Activated naive CD8-positive, alpha-beta T cell treated with anti-CD3 and anti-CD28 coated beads, Interleukin-2, amount 50 U/mL, for 16 hours (primary cell): ENCODE measurements at regions not wholly inside any gene's neighbourhood (a gene's known extent, or its start where the extent isn't known, plus 50 kb on each side); places are given as distances from the start of the nearest gene placed in this dataset.
A peak's percentile ranks its signal among the peaks of the same experiment; 100 is the strongest.
"Not testable (repeated sequence)": the region's sequence is repeated elsewhere in the genome, so short reads cannot be mapped to it uniquely, and the experiment has no call there.

ENCODE experiments used
- DNase-seq: peaks from one replicate; pipeline ENCODE4 v3.0.0-alpha.2; 2020; ENCODE audit warnings: low read depth, low spot score

DNA sequence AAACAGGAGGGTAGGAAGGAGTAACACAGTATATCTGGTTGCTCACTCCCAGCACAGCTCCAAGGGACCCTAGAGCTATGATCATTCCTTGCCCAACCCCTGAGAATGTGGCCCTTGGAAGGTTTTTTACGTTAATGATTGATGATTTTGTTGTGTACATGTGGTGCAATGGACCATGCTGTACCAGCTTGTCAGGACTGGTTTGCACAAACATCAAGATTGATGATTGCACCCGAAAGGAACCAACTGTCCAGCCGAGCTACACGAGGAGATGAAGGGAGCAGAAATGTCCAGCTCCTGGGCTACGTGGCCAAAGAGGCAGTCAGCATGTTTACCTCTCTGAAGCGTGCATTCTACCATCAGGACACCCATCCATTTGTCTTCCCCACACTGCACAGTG is 83.2 kb upstream of the USP9X start:
- no peak for DNase-seq

DNA sequence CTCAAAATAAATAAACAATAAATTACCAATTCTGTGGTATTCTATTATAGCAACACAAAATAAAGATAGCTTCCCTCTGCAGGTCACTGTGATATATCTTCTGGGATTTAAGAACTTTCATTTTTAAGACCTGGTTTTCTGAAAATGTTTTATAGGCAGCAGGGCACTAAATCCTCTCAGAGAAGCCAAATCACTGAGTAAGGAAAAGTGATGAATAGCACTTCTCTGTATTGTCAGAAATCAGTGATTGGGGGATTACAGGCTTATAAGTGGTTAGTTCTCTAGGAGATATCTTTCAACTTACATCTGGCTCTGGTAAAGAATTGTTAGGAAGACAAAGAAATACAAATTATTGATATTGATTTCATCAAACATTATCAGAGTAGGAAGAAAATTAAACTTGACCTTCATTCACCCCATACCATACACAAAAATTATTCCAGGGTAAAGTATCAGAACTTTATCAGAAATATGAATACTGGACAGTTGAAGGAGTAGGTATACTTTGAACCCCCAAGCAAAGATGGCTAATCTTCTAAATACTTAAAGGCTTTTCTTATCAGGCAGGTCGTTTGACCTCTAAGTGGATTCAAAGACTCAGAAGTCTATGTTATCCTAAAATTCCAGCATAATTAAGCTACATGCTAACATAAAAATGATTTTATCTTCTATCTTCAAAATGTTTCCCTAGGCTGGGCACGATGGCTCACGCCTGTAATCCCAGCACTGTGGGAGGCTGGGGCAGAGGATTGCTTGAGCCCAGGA is 81.6 kb upstream of the USP9X start:
- no peak for DNase-seq

DNA sequence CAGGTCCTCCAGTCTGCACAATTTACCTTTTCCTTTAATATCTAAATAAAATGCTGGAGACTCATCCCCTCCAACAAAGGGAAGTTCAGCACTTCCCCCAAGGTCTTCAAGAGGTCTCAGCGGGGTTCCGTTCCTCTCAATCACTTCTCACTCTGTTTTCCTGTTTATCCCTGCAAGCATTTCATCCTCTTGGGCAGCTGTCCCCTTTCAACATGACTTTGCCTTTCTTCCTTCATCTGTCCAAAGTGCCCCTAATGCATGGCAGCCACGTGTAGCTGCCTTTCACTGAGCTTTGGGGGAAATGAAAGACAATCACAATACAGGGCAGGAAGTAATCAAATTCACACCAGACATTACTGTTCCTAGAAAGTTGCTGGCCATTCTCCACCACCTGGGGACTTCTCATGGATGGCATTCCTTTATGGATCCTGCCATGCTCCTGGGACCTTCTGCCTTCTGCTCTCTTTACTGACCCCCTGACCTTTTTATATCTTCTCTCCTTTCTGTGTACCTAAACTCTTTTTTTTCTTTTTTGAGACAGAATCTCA is 79.7 kb upstream of the USP9X start:
- DNase-seq = no peak

DNA sequence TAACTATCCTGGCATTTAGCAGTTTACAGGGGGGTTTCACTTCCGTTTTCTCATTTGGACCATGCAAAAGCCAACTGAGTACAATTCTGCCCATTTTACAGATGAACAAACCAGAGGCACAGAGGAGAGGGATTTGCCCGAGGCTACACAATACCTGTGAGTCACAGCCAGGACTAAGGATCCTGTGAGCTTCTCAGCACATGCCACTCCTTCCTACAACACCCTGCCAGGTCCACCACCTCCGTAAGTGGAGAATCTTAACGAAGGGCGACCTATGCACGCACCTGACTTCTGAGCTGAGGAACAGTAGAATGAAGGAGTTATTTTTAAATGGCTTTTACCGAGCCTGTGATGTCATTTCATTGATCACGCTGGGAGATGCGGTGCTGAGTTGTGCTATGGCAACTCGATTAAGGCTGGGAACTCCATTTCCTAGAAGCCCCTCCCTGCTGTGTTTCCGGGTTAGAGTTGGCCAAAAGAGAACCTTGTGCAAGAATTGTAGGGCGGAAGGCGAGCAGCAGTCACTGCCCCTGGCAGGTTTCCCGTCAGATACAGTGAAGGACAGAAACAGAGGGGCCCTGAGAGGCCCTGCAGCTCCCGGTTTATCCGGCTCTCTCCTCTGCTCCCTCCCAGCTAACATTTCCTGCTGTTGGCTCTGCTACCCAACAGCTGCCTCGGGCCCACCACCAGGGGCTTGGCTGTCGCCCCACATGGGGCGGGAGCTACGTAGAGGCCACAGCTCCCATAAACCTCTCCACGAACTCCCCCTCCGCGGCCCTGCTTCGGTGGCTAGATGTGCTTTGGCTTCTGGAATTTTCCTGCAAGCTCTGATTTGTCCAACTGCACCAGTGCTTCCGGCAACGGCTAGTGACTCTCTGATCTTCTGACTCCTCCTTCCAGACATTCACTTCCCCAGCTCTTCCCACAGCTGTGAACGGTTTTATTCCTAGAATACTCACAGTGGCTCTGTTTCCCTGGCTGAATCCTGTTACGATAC is 75.1 kb upstream of the USP9X start:
- peak; percentile 1 for DNase-seq

DNA sequence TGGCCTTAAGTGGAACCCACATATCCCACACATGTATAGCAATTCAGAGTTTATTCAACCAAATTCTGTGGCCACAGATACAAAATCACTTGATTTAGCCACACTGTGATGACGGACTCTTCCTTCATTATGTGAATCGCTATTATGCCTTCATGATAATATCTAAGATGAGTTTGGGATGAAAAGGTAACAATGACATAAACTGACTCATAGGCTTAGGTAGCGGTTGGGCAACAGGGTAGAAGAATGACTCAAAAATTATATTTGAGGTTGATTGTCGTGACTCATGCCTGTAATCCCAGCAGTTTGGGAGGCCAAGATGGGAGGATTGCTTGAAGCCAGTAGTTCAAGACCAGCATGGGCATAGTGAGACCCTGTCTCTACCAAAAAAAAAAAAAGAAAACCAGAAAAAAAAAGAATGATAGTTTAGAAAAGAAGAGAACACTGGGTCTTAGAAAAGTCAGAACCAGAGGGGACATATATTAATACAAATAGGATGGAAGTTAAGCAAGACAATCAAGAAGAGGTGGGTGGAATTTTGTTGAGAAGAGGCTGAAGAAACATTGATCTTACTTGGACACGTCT is 70.4 kb upstream of the USP9X start:
- no peak for DNase-seq

DNA sequence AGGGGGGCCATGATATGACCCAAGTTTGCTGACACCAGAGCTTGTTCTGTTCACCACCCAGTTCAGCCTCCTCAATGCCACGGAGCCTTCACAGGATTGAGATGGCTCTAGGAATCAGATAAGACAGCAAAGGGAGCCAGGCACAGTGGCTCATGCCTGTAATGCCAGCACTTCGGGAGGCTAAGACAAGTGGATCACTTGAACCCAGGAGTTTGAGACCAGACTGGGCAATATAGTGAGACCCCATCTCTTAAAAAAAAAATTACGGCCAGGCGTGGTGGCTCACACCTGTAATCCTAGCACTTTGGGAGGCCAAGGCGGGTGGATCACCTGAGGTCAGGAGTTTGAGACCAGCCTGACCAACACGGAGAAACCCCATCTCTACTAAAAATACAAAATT is 67.5 kb upstream of the USP9X start:
- DNase-seq = not testable (repeated sequence)

DNA sequence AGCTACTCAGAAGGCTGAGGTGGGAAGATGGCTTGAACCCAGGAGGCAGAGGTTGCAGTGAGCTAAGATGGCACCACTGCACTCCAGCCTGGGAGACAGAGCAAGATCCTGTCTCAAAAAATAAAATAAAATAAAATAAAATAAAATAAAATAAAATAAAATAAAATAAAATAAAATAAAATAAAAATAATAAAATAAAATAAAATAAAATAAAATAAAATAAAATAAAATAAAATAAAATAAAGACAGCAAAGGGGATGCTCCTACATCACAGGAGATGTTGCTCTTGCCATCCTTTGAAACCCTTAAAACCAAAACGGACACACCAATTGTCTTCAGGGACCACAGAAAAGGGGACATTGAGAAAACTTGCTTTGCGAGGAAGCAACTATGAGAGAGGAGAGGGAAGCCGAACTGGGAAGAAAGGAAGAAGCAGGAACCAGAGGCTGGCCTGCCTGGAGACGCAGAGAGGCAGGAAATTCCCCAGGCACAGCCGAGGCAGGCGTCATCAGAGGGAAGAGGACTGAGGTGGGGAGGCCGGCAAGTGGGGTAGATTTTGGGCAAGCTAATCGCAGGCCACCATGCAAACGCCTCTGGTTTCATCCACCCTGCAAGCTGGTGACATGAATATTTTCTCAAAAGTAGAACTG is 66.7 kb upstream of the USP9X start:
- not testable (repeated sequence) for DNase-seq

DNA sequence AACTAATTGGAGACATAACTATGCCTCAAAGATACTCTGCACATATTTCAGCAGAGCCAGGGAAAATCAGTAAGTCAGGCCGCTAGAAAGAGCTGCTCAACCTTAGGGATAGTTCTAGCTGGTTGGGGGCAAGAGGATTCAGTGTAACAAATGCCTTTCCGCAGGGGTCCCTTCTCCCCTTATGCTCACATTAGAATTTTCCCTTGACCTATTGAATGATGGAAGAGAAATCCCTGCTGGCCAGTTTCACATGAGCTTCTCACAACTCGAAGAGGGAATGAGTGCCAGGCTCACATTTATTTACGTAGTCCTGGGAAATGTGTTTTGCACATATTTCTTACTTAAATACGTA is 66.2 kb upstream of the USP9X start:
- DNase-seq = no peak

DNA sequence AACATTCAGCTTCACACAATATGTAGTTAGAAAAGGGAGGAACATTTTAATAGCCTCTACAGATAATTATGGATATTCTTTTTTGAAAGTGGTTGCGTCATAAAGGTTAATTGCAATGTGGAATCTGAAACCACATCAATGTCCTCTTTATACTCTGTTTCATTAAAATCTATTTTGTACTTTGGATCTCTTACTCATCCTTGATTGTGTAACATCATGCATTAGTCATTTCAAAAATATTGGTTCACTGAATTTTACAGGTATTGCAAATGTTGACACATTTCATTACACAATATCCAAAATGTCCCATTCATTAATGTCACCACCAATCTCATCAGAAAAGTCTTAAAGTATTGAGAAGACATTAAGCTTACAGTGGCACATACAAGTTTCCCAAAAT is 62.7 kb upstream of the USP9X start:
- no peak for DNase-seq

DNA sequence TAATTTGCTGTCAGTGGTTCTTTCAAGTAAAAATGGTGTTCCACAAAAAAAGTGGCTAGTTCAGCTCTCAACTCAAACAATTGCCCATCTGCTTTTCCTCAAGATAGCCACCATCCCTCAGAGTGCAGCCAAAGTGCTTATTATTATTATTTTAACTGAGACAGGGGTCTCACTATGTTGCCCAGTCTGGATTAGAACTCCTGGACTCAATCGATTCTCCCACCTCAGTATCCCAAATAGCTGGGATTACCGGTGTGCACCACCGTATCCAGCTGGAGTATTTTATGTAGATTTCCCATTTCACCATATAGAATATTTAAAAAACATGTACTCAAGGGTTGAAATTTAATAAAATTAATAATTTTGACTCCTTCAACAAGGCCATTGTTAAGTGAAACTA is 62.1 kb upstream of the USP9X start:
- no peak for DNase-seq

DNA sequence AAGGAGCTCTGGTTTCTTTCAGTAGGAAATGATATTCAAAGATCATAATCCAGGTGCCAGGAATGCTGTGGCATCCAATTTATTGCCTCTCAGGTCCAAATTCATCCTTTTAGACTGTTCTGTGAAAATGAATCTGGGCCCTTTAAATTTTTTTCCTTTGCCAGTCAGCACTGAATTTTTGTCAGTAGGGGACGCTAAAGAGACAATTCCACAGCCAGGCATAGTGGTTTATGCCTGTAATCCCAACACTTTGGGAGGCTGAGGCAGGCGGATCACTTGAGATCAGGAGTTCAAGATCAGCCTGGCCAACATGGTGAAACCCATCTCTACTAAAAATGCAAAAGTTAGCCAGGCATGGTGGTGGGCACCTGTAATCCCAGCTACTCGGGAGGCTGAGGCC is 60.9 kb upstream of the USP9X start:
- not testable (repeated sequence) for DNase-seq

DNA sequence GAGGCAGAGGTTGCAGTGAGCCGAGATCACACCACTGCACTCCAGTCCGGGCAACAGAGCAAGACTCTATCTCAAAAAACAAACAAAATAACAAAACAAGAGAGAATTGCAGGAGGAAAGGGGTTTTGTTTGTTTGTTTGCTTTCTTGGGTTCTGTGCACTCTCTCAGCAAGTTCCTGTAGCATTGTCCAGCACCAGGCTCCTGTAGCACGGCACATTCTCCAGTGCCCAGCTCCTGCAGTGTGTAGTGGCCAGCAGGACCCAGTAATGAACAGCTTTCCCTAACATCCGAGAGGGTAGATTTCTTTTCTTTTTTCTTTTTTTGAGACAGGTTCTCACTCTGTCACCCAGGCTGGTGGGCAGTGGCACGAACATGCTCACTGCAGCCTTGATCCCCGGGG is 60.5 kb upstream of the USP9X start:
- DNase-seq = no peak

DNA sequence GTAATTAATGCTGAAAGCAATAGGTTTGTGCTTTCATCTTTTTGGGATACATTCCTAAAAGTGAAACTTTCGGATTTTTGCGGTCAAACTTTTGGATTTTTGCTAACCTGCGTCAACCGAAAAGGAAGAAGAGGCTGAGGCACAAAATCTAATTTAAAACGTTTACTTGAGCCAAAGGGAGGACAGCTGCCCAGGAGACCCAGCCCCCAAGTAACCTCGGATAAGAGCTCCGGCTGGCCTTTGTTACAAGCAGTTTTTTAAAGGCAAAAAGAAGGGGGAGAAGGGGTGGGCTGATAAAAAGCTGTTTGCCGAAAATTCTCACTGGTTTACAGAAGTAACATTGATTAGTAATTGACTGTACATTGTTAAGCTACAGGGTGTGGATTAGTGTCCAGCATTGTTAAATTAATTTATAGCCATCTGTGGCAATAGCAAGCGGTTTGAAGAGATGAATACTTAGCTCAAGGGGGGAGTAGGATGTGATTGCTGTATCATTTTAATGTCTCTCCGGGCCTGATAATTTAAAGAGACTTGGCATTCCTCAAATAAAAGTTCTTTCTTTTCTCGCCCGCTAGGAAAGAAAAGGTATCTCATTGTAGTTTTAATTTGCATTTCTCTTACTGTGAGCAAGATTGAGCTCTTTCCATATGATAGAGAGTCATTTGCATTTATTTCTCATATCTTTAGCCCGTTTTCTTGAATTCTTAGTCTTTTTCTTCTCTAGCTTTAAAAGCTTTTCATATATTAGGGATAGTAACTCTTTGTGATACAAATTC is 59.1 kb upstream of the USP9X start:
- no peak for DNase-seq

DNA sequence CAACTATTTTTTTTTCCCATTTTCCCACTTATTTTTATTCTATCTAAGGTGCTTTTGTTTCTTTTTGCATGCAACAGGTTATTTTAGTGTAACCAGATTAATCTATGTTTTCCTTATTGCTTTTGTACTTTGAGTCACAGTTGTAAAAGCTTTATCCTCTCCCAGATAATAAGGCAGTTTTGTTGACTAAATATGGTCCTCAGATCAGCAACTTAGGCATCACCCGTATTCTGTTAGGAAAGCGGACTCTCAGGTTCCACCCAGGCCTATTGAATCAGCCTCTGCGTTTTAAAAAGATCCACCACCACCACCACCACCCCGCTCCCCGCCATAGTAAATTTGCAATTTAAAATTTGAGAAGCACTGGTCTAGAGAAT is 58.6 kb upstream of the USP9X start:
- DNase-seq = no peak

DNA sequence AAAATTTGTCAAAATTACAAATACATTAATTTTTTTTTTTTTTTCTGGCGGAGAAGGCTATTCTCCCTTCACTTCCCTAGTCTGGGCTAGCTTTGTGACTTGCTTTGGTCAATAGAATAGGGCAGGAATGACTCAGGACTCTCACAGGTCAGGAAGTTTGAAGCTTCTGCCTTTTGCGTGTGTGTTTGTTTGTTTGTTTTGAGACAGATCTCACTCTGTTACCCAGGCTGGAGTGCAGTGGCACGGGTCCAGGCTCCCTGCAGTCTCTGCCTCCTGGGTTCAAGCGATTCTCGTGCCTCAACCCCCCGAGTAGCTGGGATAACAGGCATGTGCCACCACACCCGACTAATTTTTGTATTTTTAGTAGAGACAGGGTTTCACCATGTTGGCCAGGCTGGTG is 55.9 kb upstream of the USP9X start:
- DNase-seq = no peak

DNA sequence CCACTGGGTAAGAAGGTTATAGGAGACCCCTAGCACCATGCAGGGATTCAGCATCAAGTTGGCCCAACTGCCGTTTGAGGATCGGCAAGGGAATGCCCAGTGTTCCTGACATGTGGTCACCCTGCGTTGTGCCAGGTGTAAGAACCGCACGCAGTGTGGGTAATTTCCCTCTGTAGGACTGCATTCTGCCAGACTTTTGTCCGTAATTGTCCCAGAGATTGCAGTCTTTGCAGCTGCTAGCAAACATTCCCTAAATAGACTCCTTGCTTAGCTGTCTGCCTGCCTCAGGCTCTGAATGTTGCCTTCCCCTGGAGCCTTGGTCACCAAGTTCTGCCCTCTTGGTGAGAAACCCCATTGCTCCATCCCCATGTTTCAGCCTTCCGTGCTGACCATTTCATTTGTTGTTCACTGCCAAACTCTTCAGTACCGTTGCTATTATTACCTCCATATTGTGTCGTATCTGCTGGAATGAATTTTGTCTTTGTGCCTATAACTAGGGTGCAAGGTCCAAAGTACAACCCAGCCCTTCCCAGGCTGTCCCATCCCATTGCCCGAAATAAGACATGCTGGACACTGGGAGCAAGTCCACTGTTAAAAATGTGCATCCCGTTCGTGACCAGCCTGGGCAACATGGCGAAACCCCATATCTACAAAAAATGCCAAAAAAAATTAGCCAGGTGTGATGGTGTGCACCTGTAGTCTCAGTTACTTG is 53.8 kb upstream of the USP9X start:
- DNase-seq = no peak

DNA sequence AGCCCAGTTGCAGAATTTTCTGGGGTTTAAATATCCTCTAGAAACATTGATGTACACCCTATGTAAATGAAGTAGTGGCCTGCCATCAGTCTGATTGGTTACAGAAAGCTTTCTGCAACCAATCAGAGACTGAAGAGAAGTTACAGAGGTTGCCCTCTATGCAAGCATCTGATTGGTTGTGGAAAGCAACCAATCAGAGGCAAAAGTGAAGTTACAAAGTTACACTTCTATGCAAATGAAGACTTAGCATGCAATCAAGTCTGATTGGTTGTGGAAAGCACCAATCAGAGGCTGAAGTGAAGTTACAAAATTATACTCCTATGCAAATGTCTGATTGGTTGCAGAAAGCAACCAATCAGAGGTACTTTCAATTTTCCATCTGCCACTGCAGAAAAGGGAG is 51.9 kb upstream of the USP9X start:
- DNase-seq = no peak

DNA sequence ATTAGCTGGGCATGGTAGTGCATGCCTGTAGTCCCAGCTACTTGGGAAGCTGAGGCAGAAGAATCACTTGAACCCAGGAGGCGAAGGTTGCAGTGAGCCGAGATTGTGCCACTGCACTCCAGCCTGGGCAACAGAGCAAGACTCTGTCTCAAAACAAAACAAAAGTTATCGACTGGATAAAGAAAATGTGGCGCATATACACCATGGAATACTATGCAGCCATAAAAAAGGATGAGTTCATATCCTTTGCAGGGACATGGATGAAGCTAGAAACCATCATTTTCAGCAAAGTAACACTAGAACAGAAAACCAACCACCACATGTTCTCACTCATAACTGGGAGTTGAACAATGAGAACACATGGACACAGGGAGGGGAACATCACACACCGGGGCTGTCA is 50.3 kb upstream of the USP9X start:
- DNase-seq = not testable (repeated sequence)
